ENCODE measurements at regions not wholly inside any gene's neighbourhood (a gene's known extent, or its start where the extent isn't known, plus 50 kb on each side); places are given as distances from the start of the nearest gene placed in this dataset.
"Not testable (repeated sequence)": the region's sequence is repeated elsewhere in the genome, so short reads cannot be mapped to it uniquely, and the experiment has no call there.

DNA sequence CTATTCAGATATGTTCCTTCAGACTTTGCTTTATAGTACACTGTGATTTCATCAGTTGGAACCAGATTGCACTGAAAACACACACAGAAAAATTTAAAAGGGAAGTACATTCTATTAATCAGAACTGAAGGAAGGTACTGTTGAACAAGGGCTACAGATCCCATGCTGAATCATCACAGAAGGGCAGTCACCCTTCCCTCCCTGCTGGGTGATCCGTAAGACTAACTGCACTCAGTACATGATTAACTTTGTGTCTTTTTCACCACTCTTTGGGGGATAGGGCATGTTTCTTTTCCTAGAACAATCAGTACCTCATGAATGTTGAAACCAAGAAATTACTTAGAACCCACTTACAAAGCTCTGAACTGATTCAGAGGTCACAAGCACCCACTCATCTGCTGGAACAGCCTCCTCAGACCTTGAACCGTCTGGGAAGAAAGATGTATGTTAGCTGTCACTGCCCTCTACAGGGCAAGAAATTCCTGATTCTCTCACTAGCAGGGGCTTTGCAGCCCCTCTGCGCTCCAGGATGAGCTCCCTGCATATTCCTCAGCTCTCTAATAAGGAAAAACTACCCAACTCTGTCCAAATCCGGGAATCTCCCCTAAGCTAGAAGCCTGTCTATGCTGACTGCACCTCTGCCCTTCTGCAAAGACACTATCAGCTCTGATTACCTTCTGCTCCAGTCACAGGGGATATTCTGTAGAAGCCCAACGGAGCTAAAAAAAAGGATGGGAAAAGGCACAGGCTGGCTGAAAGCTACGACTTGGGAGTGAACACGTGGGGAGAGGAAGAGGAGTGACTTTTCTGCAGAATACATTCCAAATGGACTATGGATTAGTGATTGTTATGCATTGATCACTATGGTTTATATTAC lies 51.0 kb downstream of the IARS1 start:
- Mint-ChIP-seq H3K4me1 (ENCODE audit: low read depth in 2 of 2) (peaks cover 3 to 6% of the 10 kb centered on the region in 2 donors), H3K4me3 (no peak overlapping the region), H3K36me3 (peaks cover 83% of the 10 kb centered on the region), H3K27me3 (no peaks in the 10 kb centered on the region), H3K27ac (no peak overlapping the region), H3K9me3 (no peaks in the 10 kb centered on the region)
- no peak for DNase-seq (ENCODE audit: low spot score)
- no peak for ATAC-seq

DNA sequence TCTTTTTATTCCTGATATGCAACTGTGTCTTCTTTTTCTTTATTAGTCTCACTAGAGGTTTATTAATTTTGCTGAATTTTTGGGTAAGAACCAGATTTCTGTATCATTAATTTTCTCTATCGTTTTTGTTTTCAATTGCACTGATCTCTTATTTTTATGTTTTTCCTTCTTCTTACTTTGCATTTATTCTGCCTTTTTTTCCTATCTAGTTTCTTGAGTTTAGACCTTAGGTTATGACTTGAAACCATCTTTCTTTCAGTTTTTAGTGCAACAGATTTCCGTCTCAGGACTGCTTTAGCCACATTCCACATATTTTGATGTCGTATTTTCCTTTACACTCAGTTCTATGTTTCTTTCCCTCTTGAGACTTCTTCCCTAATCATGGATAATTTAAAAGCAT lies 56.6 kb downstream of the IARS1 start:
- no peak for DNase-seq (ENCODE audit: low spot score)
- no peaks in the 10 kb centered on the region for H3K4me1 Mint-ChIP-seq (ENCODE audit: low read depth in 2 of 2)
- no peak for ATAC-seq
- no peaks in the 10 kb centered on the region for H3K27me3 Mint-ChIP-seq
- H3K27ac Mint-ChIP-seq = no peak overlapping the region
- peaks cover 57% of the 10 kb centered on the region for H3K36me3 Mint-ChIP-seq
- H3K4me3 Mint-ChIP-seq = no peak overlapping the region
- H3K9me3 Mint-ChIP-seq = no peaks in the 10 kb centered on the region

- H3K9me3 Mint-ChIP-seq = no peaks in the 10 kb centered on the region
- ATAC-seq (no peak), DNase-seq (ENCODE audit: low spot score) (no peak)
- no peaks in the 10 kb centered on the region for H3K4me1 Mint-ChIP-seq (ENCODE audit: low read depth in 2 of 2)
- no peak overlapping the region for H3K27ac Mint-ChIP-seq
- H3K27me3 Mint-ChIP-seq = no peaks in the 10 kb centered on the region
- H3K36me3 Mint-ChIP-seq = peaks cover 52% of the 10 kb centered on the region
- H3K4me3 Mint-ChIP-seq = no peak overlapping the region
Observed at GRCh38 chr9:92236465-92236864, 57.0 kb downstream of the IARS1 start.

GRCh38 chr9:92234514-92234913 lies 59.0 kb downstream of the IARS1 start:
- no peaks in the 10 kb centered on the region for H3K9me3 Mint-ChIP-seq
- H3K27me3 Mint-ChIP-seq = no peaks in the 10 kb centered on the region
- no peak for ATAC-seq

DNA sequence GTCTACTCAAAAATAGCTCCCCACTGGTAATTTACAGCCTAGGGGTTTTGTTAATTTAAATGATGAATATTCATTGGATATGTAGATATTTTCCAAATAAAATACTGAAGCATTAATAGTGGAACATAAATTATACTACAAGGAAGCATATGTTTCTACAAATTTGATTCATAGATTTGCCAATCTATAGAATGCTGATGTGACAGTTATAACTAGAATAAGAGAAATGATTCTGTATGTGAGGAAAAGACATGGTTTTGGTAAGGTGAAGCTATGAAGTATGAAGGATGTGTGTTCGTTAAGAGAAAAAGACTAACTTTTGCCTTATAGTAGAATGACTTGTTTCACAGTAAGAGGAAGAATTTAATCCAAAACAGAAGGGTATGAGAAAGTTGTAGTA lies 61.3 kb downstream of the IARS1 start:
- no peak overlapping the region for H3K27ac Mint-ChIP-seq
- H3K9me3 Mint-ChIP-seq = no peaks in the 10 kb centered on the region
- H3K4me1 Mint-ChIP-seq (ENCODE audit: low read depth in 2 of 2) = peaks cover 0 to 2% of the 10 kb centered on the region in 2 donors
- DNase-seq (ENCODE audit: low spot score) = no peak
- ATAC-seq = no peak
- H3K36me3 Mint-ChIP-seq = peaks cover 15% of the 10 kb centered on the region
- no peaks in the 10 kb centered on the region for H3K27me3 Mint-ChIP-seq
- no peak overlapping the region for H3K4me3 Mint-ChIP-seq

More at GRCh38 chr9:92234514-92234913, 59.0 kb downstream of the IARS1 start:
- no peak for DNase-seq (ENCODE audit: low spot score)
- Mint-ChIP-seq H3K4me1 (ENCODE audit: low read depth in 2 of 2) (peaks cover 0 to 2% of the 10 kb centered on the region in 2 donors), H3K27ac (no peak overlapping the region), H3K4me3 (no peak overlapping the region), H3K36me3 (peaks cover 37% of the 10 kb centered on the region)

- Mint-ChIP-seq H3K36me3 (peaks cover 18% of the 10 kb centered on the region), H3K9me3 (no peaks in the 10 kb centered on the region), H3K27me3 (no peaks in the 10 kb centered on the region), H3K4me1 (ENCODE audit: low read depth in 2 of 2) (peaks cover 0 to 2% of the 10 kb centered on the region in 2 donors), H3K27ac (no peak overlapping the region), H3K4me3 (no peak overlapping the region)
- no peak for DNase-seq (ENCODE audit: low spot score)
- no peak for ATAC-seq
Observed at GRCh38 chr9:92228628-92229027, 64.9 kb downstream of the IARS1 start.

GRCh38 chr9:92224177-92224576 lies 69.3 kb downstream of the IARS1 start:
- no peak for ATAC-seq
- Mint-ChIP-seq H3K27ac (no peak overlapping the region), H3K36me3 (peaks cover 28% of the 10 kb centered on the region), H3K4me1 (ENCODE audit: low read depth in 2 of 2) (peaks cover 0 to 7% of the 10 kb centered on the region in 2 donors), H3K27me3 (no peaks in the 10 kb centered on the region), H3K4me3 (no peak overlapping the region), H3K9me3 (no peaks in the 10 kb centered on the region)
- no peak for DNase-seq (ENCODE audit: low spot score)

- no peak overlapping the region for H3K27ac Mint-ChIP-seq
- H3K27me3 Mint-ChIP-seq = no peaks in the 10 kb centered on the region
- H3K4me1 Mint-ChIP-seq (ENCODE audit: low read depth in 2 of 2) = peaks cover 0 to 7% of the 10 kb centered on the region in 2 donors
- no peak overlapping the region for H3K4me3 Mint-ChIP-seq
- no peaks in the 10 kb centered on the region for H3K9me3 Mint-ChIP-seq
- H3K36me3 Mint-ChIP-seq = peaks cover 28% of the 10 kb centered on the region
- DNase-seq (ENCODE audit: low spot score) (no peak), ATAC-seq (no peak)
Observed at GRCh38 chr9:92223758-92224157, 69.7 kb downstream of the IARS1 start.

DNA sequence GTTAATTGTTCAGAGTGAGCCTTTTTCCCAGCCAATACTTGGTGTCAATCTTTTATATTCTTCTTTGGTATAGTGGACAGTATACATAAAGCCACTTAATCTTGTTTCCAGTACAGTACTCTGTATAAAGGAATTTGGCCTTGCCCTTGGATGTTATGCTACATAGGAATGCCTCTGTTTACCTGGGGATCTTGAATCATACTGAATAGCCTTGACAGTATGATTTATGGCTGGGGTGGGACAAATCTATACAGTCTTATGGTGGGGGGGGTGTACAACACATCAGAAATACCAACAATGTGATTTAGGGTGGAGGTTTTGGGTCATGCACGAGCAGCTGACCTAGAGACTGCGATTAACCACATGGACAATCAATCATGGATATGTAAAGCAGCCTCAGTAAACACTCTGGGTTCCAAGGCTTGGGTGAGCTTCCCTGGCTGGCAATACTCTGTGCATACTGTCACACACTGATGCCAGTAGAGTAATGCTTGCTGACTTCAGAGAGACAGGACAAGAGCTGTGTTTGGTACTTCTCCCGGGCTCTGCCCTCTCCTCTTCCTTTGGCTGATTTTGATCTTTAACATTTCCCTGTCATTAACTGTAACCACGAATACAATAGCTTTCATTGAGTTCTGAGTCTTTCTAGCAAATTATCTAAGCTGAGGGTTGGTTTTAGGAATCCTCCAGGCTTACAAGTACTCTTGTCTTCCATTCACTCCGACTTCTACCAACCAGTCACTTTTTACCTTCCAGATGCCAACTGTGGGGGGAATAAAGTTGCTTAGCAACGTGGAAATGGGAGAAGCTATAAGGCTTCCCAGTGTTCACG lies 84.6 kb downstream of the IARS1 start:
- ATAC-seq (no peak), DNase-seq (ENCODE audit: low spot score) (no peak)
- Mint-ChIP-seq H3K4me1 (ENCODE audit: low read depth in 2 of 2) (peaks cover 0 to 5% of the 10 kb centered on the region in 2 donors), H3K9me3 (no peaks in the 10 kb centered on the region), H3K27ac (no peak overlapping the region), H3K4me3 (no peak overlapping the region), H3K36me3 (peaks cover 49% of the 10 kb centered on the region), H3K27me3 (no peaks in the 10 kb centered on the region)

DNA sequence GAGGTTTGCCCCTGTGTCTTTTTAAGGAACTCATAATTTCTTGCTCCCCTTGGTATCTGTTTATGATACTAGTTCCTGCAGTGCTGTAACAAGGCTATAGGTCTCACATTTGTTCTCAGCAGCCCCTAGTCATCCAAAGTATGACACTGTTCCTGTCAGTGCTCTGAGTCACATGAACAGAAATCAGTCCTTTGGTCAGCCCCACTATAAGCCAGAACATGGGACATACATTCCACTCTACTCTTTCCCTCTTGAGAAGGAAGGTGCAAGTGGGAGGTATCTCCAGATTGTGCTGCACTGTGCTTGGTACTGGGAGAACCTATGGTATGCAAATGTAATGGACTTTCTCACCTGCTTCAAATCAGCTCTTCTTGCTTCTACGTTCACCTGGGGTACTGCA lies 87.0 kb downstream of the IARS1 start:
- DNase-seq (ENCODE audit: low spot score) (no peak), ATAC-seq (peak in 1 of 2 donors; percentile 27)
- Mint-ChIP-seq H3K36me3 (peaks cover 30% of the 10 kb centered on the region), H3K27ac (no peak overlapping the region), H3K4me3 (no peak overlapping the region), H3K27me3 (no peaks in the 10 kb centered on the region), H3K9me3 (no peaks in the 10 kb centered on the region), H3K4me1 (ENCODE audit: low read depth in 2 of 2) (peaks cover 0 to 3% of the 10 kb centered on the region in 2 donors)

DNA sequence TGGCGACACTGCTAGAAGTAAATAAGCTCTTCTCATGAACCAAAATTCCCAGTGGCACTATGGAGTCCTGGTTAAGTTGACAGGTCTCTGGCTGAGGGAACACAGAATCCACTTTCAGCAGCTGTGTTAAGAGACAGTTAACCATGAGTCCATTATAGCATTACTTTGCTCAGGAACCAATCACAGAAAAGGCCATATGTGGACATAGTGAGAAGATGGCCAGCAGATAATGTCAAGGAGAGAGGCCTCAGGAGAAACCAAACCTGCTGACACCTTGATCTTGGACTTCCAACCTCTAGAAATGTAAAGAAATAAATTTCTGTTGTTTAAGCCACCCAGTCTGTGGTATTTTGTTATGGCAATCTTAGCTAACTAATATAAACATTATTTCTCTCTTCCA lies 88.7 kb upstream of the SPTLC1 start:
- DNase-seq (ENCODE audit: low spot score); H3K4me3 Mint-ChIP-seq; H3K4me1 Mint-ChIP-seq (ENCODE audit: low read depth in 2 of 2); H3K36me3 Mint-ChIP-seq; H3K9me3 Mint-ChIP-seq; H3K27ac Mint-ChIP-seq; ATAC-seq; H3K27me3 Mint-ChIP-seq: not testable (repeated sequence)

DNA sequence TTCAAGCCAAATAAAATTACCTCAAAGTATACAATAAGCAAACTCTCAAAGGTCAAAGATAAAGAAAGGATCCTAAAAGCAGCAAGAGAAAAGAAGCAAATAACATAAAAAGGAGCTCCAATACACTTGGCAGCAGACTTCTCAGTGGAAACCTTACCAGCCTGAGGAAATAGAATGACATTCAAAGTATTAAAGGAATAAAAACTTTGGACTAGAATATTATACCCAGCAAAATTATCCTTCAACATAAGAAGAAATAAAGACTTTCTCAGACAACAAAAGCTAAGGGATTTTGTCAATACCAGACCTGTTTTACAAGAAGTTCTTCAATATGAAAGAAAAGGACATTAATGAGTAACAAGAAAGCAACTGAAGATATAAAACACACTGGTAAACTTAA lies 83.0 kb upstream of the SPTLC1 start:
- ATAC-seq = not testable (repeated sequence)

GRCh38 chr9:92196909-92197308 lies 81.7 kb upstream of the SPTLC1 start:
- ATAC-seq (peak in 1 of 2 donors; percentile 60), DNase-seq (ENCODE audit: low spot score) (no peak)
- no peaks in the 10 kb centered on the region for H3K4me1 Mint-ChIP-seq (ENCODE audit: low read depth in 2 of 2)
- H3K36me3 Mint-ChIP-seq = peaks cover 9% of the 10 kb centered on the region
- H3K27me3 Mint-ChIP-seq = peaks cover 22 to 26% of the 10 kb centered on the region in 2 donors
- peaks cover 5% of the 10 kb centered on the region for H3K9me3 Mint-ChIP-seq
- H3K27ac Mint-ChIP-seq = no peak overlapping the region
- H3K4me3 Mint-ChIP-seq = no peak overlapping the region

More for the DNA sequence above, 83.0 kb upstream of the SPTLC1 start:
- not testable (repeated sequence) for H3K36me3 Mint-ChIP-seq; H3K9me3 Mint-ChIP-seq; DNase-seq (ENCODE audit: low spot score); H3K4me3 Mint-ChIP-seq; H3K27ac Mint-ChIP-seq; H3K4me1 Mint-ChIP-seq (ENCODE audit: low read depth in 2 of 2)
- peaks cover 22% of the 10 kb centered on the region in 2 donors for H3K27me3 Mint-ChIP-seq

DNA sequence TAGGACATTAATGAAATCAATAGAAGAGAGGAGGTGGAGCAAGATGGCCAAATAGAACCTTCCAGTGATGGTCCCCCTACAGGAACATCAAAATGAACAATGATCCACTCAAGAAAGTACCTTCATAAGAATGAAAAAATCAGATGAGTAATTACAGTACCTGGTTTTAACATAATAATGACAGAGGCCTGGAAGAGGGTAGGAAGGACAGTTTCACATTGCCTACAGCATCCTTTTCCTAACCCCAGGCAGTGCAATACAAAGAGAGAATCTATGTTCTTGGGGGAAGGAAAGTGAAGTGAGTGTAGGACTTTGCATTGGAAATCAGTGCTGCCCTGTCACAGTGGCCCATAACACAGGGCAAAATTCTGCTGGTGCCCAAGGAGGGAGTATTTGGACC lies 81.2 kb upstream of the SPTLC1 start:
- peak in 1 of 2 donors; percentile 32 for ATAC-seq
- no peak overlapping the region for H3K27ac Mint-ChIP-seq

More for the DNA sequence above, 81.2 kb upstream of the SPTLC1 start:
- no peak for DNase-seq (ENCODE audit: low spot score)
- no peak overlapping the region for H3K4me3 Mint-ChIP-seq
- H3K9me3 Mint-ChIP-seq = peaks cover 5% of the 10 kb centered on the region
- no peaks in the 10 kb centered on the region for H3K4me1 Mint-ChIP-seq (ENCODE audit: low read depth in 2 of 2)
- H3K27me3 Mint-ChIP-seq = peaks cover 22 to 27% of the 10 kb centered on the region in 2 donors
- peaks cover 9% of the 10 kb centered on the region for H3K36me3 Mint-ChIP-seq
